CD4-positive, alpha-beta T cell (primary cell): ENCODE measurements at regions not wholly inside any gene's neighbourhood (a gene's known extent, or its start where the extent isn't known, plus 50 kb on each side); places are given as distances from the start of the nearest gene placed in this dataset.

Experiments used
- ATAC-seq: fragments of 200-7000 bp; cut with Tn5 transposase; one replicate; pipeline ENCODE4 v1.10.0; 2022; ENCODE audit warnings: mild to moderate bottlenecking; ENCODE audit not compliant: poor library complexity
- CTCF ChIA-PET: fragments of 350-600 bp; sonication (Branson Sonifier 250); formaldehyde crosslinking; loops from one replicate; lab custom pipeline; 2021; ENCODE audit warnings: antibody characterized with exemption, inconsistent platforms; lab: Charles Lee
- POLR2A ChIA-PET: fragments of 350-600 bp; sonication (Branson Sonifier 250); formaldehyde crosslinking; loops from one replicate; lab custom pipeline; 2021; ENCODE audit warnings: antibody characterized with exemption, inconsistent platforms; lab: Charles Lee
- DNase-seq, 14 experiments: peaks; one replicate each; pipeline ENCODE4 v3.0.0-alpha.2; 2013 to 2020; ENCODE audit warnings: mixed read lengths in 2 of 14
- H3K27ac ChIP-seq, 2 donors: one replicate each; pipeline versions ENCODE4 v1.5.1 to v1.7.0; 2013; ENCODE audit warnings: low read length in 2 of 2, low read depth in 1 of 2, mild to moderate bottlenecking in 1 of 2
- H3K27me3 ChIP-seq, 2 experiments: 1 replicate in 1 of 2; 2 replicates in 1 of 2; pipeline versions ENCODE4 v1.6.1 to v1.7.0; 2013; ENCODE audit warnings: low read length in 2 of 2, control low read depth in 1 of 2, mild to moderate bottlenecking in 1 of 2, moderate library complexity in 1 of 2; ENCODE audit not compliant: insufficient read depth in 2 of 2, control insufficient read depth in 1 of 2
- H3K36me3 ChIP-seq: one replicate; pipeline ENCODE4 v1.6.1; 2013; ENCODE audit warnings: low read length, control low read depth; ENCODE audit not compliant: insufficient read depth
- H3K4me1 ChIP-seq: one replicate; pipeline ENCODE4 v1.6.1; 2013; ENCODE audit warnings: low read length, control low read depth; ENCODE audit not compliant: insufficient read depth
- H3K4me3 ChIP-seq: one replicate; pipeline ENCODE4 v1.5.1; 2013; ENCODE audit warnings: mild to moderate bottlenecking, low read length, moderate library complexity
- H3K9me3 ChIP-seq, 2 experiments: 1 replicate in 1 of 2; 2 replicates in 1 of 2; pipeline versions ENCODE4 v1.6.1 to v1.7.0; 2013; ENCODE audit warnings: low read length in 2 of 2, mild to moderate bottlenecking in 2 of 2, control low read depth in 1 of 2, moderate library complexity in 1 of 2; ENCODE audit not compliant: control insufficient read depth in 1 of 2, insufficient read depth in 1 of 2
- H3K27ac Mint-ChIP-seq: one replicate; pipeline ENCODE4 v1.8.0; 2020; ENCODE audit warnings: mixed read lengths
- H3K27me3 Mint-ChIP-seq: one replicate; pipeline ENCODE4 v1.8.0; 2021; ENCODE audit warnings: mixed read lengths
- H3K36me3 Mint-ChIP-seq: one replicate; pipeline ENCODE4 v1.8.0; 2021; ENCODE audit warnings: low read depth, mixed read lengths
- H3K4me1 Mint-ChIP-seq: one replicate; pipeline ENCODE4 v1.8.0; 2021; ENCODE audit warnings: low read depth, mixed read lengths
- H3K4me3 Mint-ChIP-seq: one replicate; pipeline ENCODE4 v1.8.0; 2020; ENCODE audit warnings: mild to moderate bottlenecking, mixed read lengths
- H3K9me3 Mint-ChIP-seq: one replicate; pipeline ENCODE4 v1.8.0; 2020; ENCODE audit warnings: mixed read lengths
- intact Hi-C, 2 experiments: fragments of 100-400 bp; cut with DNase I in 1 of 2; cut with micrococcal nuclease in 1 of 2; formaldehyde crosslinking; loops; one replicate each; pipeline versions ENCODE4 v1.15.1 to v1.9.0; 2023 to 2025; cut with DNase I, micrococcal nuclease
- TF ChIP-seq, protein P1 (sequence below): fragments of 200-600 bp; IDR thresholded peaks from one replicate; pipeline ENCODE4 v1.8.0; 2022; ENCODE audit warnings: antibody characterized with exemption, mild to moderate bottlenecking

DNA sequence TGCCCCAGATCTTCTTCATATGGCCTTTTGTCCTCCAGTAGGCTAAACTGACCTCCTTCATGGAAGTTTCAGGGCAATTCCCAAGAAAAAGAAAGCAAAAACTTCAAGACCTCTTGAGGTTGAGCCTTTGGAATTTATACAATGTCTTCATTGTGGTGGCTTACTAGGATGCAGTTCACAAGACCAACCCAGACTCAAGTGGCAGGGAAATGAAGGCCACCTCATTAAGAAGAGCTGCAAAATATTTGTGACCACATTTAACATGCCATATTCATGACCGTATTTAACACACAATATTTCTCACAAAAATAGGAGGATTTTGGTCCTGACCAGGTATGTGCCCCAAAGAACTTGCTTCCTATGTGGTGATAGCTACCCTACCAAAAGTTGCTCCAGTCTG lies 605.5 kb upstream of the PITX2 start:
- Histone ChIP-seq H3K27ac (no peak overlapping the region), H3K4me3 (no peak overlapping the region), H3K4me1 (no peaks in the 10 kb centered on the region), H3K36me3 (no peaks in the 10 kb centered on the region), H3K27me3 (no peaks in the 10 kb centered on the region), H3K9me3 (no peaks in the 10 kb centered on the region)
- Mint-ChIP-seq H3K4me3 (no peak overlapping the region), H3K27me3 (no peaks in the 10 kb centered on the region), H3K4me1 (no peaks in the 10 kb centered on the region), H3K27ac (no peak overlapping the region), H3K36me3 (no peaks in the 10 kb centered on the region), H3K9me3 (peaks cover 7% of the 10 kb centered on the region)
- DNase-seq (no peak), ATAC-seq (no peak)
- TF ChIP-seq, protein P1, sequence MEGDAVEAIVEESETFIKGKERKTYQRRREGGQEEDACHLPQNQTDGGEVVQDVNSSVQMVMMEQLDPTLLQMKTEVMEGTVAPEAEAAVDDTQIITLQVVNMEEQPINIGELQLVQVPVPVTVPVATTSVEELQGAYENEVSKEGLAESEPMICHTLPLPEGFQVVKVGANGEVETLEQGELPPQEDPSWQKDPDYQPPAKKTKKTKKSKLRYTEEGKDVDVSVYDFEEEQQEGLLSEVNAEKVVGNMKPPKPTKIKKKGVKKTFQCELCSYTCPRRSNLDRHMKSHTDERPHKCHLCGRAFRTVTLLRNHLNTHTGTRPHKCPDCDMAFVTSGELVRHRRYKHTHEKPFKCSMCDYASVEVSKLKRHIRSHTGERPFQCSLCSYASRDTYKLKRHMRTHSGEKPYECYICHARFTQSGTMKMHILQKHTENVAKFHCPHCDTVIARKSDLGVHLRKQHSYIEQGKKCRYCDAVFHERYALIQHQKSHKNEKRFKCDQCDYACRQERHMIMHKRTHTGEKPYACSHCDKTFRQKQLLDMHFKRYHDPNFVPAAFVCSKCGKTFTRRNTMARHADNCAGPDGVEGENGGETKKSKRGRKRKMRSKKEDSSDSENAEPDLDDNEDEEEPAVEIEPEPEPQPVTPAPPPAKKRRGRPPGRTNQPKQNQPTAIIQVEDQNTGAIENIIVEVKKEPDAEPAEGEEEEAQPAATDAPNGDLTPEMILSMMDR: no peak
- POLR2A ChIA-PET: no interaction called here
- CTCF ChIA-PET: no interaction called here
- intact Hi-C loops: no loop called here

GRCh38 chr4:111228874-111229273 lies 606.0 kb upstream of the PITX2 start:
- TF ChIP-seq, protein P1: no peak
- H3K4me3 ChIP-seq: no peak overlapping the region
- no peak overlapping the region for H3K27ac ChIP-seq
- H3K4me1 Mint-ChIP-seq: no peaks in the 10 kb centered on the region
- CTCF ChIA-PET: no interaction called here
- H3K27ac Mint-ChIP-seq: no peak overlapping the region
- H3K9me3 ChIP-seq: no peaks in the 10 kb centered on the region
- POLR2A ChIA-PET: no interaction called here
- H3K9me3 Mint-ChIP-seq: peaks cover 7% of the 10 kb centered on the region
- intact Hi-C loops: no loop called here
- H3K4me1 ChIP-seq: no peaks in the 10 kb centered on the region
- ATAC-seq (no peak), DNase-seq (no peak)
- no peaks in the 10 kb centered on the region for H3K36me3 Mint-ChIP-seq
- no peaks in the 10 kb centered on the region for H3K36me3 ChIP-seq
- H3K27me3 ChIP-seq: no peaks in the 10 kb centered on the region
- no peaks in the 10 kb centered on the region for H3K27me3 Mint-ChIP-seq
- H3K4me3 Mint-ChIP-seq: no peak overlapping the region

DNA sequence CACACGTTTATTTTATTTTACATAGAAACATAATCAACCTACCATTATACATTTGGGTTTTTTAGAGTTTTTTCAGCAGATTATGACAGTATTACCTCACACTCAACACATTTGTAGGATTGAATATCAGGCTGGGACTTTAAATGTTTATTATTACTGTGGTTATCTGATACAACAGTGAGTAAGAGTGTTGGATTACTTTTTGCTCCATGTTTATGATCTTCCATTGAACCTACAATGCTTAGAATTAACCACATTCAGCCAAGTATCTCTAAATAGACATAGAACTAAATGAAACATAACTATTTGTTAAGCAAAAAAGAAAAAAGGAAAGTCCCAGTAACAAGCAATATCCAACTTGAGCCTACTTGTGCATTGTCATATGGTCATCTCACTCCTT lies 607.4 kb upstream of the PITX2 start:
- intact Hi-C loops: no loop called here
- ChIA-PET POLR2A (no interaction called here), CTCF (no interaction called here)
- H3K27ac Mint-ChIP-seq: no peak overlapping the region
- Histone ChIP-seq H3K27me3 (no peaks in the 10 kb centered on the region), H3K36me3 (no peaks in the 10 kb centered on the region), H3K4me3 (no peak overlapping the region), H3K27ac (no peak overlapping the region), H3K9me3 (no peaks in the 10 kb centered on the region), H3K4me1 (no peaks in the 10 kb centered on the region)
- no peak overlapping the region for H3K4me3 Mint-ChIP-seq
- H3K4me1 Mint-ChIP-seq: no peaks in the 10 kb centered on the region
- H3K9me3 Mint-ChIP-seq: peaks cover 7% of the 10 kb centered on the region
- H3K27me3 Mint-ChIP-seq: no peaks in the 10 kb centered on the region
- TF ChIP-seq, protein P1: no peak
- ATAC-seq (no peak), DNase-seq (no peak)
- no peaks in the 10 kb centered on the region for H3K36me3 Mint-ChIP-seq
